ENCODE measurements at regions not wholly inside any gene's neighbourhood (a gene's known extent, or its start where the extent isn't known, plus 50 kb on each side); places are given as distances from the start of the nearest gene placed in this dataset.
"Not testable (repeated sequence)": the region's sequence is repeated elsewhere in the genome, so short reads cannot be mapped to it uniquely, and the experiment has no call there.

DNA sequence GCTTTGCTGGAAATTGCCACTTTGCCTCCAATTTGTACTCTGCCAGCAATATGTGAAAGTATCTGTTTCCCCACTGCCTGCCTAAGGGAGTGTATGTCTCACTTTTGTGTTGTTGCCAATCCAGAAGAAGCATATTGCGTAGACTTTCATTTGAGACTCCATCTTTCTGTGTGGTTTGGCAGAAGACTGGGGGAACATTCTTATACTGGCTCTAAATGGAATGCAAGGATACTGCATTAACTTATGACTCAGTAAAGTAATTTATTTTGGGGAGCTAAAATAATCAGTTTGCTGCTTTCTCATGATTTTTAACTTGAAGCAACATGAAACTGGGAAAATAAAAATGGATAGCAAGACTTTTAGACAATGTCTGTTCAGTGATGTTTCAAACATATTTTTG is 107.7 kb upstream of the TMPRSS2 start:
- DNase-seq: no peak
- H3K36me3 ChIP-seq (ENCODE audit: control insufficient read depth in 1 of 2, insufficient read depth in 2 of 2, low read length in 1 of 2): no peaks in the 10 kb centered on the region
- intact Hi-C loops (cut with DNase I): loop anchor here (1.0 to 10.0 kb wide), 5 partner anchors 25 to 479 kb away; no protein-coding TSS in a partner anchor
- peak overlapping the region; percentile 74 to 100 for H3K27ac ChIP-seq (ENCODE audit: low read depth in 1 of 2, low read length in 2 of 2)
- peaks cover 2 to 7% of the 10 kb centered on the region in 2 donors for H3K4me1 ChIP-seq (ENCODE audit: control insufficient read depth in 1 of 2, insufficient read depth in 2 of 2, low read length in 2 of 2)
- no peaks in the 10 kb centered on the region for H3K9me3 ChIP-seq (ENCODE audit: control insufficient read depth, low read length)
- ATAC-seq (ENCODE audit: low FRiP score): peak; percentile 45
- no peaks in the 10 kb centered on the region for H3K27me3 ChIP-seq (ENCODE audit: control insufficient read depth in 1 of 2, insufficient read depth in 2 of 2, low read length in 1 of 2)
- H3K4me3 ChIP-seq (ENCODE audit: low read length in 2 of 2): no peak overlapping the region
- 0 to 3% methylated on average over 1 of the region's 1 CpG for WGBS, 2 donors

DNA sequence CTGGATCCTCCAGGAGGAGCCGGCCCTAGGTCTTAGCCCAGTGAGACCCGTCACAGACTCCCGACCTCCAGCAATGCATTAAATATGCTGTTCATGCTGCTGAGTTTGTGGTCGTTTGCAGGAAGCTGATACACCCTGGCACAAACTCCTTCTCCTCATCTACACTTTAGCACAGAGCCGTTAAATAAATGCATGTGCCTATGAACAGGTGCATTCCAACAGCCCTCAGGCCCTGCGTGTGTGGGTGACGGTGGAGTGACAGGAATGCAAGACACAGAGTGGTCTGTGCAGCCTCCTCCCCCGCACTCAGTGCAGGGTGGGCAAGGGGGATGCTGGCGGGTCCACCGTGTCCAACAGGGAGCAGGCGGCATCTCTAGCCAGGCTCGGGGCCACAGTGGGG is 106.6 kb upstream of the TMPRSS2 start:
- peaks cover 2 to 7% of the 10 kb centered on the region in 2 donors for H3K4me1 ChIP-seq (ENCODE audit: control insufficient read depth in 1 of 2, insufficient read depth in 2 of 2, low read length in 2 of 2)
- H3K9me3 ChIP-seq (ENCODE audit: control insufficient read depth, low read length): no peaks in the 10 kb centered on the region
- peak overlapping the region in 1 of 2 donors; percentile 91 for H3K27ac ChIP-seq (ENCODE audit: low read depth in 1 of 2, low read length in 2 of 2)
- intact Hi-C loops (cut with DNase I): loop anchor here (5.0 to 10.0 kb wide), 4 partner anchors 113 to 503 kb away; partner anchors contain the start of gene C2CD2 (in 1 of the 2)
- DNase-seq: no peak
- no peak overlapping the region for H3K4me3 ChIP-seq (ENCODE audit: low read length in 2 of 2)
- no peaks in the 10 kb centered on the region for H3K27me3 ChIP-seq (ENCODE audit: control insufficient read depth in 1 of 2, insufficient read depth in 2 of 2, low read length in 1 of 2)
- 82 to 85% methylated on average over 12 of the region's 12 CpGs for WGBS, 2 donors
- no peaks in the 10 kb centered on the region for H3K36me3 ChIP-seq (ENCODE audit: control insufficient read depth in 1 of 2, insufficient read depth in 2 of 2, low read length in 1 of 2)
- no peak for ATAC-seq (ENCODE audit: low FRiP score)

DNA sequence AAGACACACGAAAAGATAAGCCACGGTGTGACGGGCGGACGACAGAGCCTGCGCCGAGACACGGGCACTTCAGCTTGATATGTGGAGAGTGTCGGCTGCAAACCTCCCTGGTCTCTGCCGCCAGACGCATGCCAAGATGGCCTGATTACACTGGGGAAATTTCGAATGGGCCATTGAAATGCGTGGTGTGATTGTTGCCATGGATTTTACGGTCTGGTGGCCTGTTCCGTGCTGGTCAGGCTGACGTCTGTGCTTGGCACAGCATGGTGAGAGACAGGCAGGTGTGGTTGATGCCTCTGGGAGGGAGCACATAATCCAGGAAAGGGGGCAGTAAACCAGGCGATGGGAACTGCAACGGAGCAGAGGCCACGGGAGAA is 105.6 kb upstream of the TMPRSS2 start:
- no peaks in the 10 kb centered on the region for H3K36me3 ChIP-seq (ENCODE audit: control insufficient read depth in 1 of 2, insufficient read depth in 2 of 2, low read length in 1 of 2)
- DNase-seq (no peak), ATAC-seq (ENCODE audit: low FRiP score) (no peak)
- no peaks in the 10 kb centered on the region for H3K27me3 ChIP-seq (ENCODE audit: control insufficient read depth in 1 of 2, insufficient read depth in 2 of 2, low read length in 1 of 2)
- no peaks in the 10 kb centered on the region for H3K9me3 ChIP-seq (ENCODE audit: control insufficient read depth, low read length)
- H3K27ac ChIP-seq (ENCODE audit: low read depth in 1 of 2, low read length in 2 of 2): peak overlapping the region; percentile 51 to 91
- peaks cover 2 to 7% of the 10 kb centered on the region in 2 donors for H3K4me1 ChIP-seq (ENCODE audit: control insufficient read depth in 1 of 2, insufficient read depth in 2 of 2, low read length in 2 of 2)
- 68 to 75% methylated on average over 19 of the region's 19 CpGs for WGBS, 2 donors
- intact Hi-C loops (cut with DNase I): loop anchor here (2.0 to 10.0 kb wide), 8 partner anchors 113 to 504 kb away; partner anchors contain the start of gene C2CD2 (in 1 of the 2)
- no peak overlapping the region for H3K4me3 ChIP-seq (ENCODE audit: low read length in 2 of 2)

DNA sequence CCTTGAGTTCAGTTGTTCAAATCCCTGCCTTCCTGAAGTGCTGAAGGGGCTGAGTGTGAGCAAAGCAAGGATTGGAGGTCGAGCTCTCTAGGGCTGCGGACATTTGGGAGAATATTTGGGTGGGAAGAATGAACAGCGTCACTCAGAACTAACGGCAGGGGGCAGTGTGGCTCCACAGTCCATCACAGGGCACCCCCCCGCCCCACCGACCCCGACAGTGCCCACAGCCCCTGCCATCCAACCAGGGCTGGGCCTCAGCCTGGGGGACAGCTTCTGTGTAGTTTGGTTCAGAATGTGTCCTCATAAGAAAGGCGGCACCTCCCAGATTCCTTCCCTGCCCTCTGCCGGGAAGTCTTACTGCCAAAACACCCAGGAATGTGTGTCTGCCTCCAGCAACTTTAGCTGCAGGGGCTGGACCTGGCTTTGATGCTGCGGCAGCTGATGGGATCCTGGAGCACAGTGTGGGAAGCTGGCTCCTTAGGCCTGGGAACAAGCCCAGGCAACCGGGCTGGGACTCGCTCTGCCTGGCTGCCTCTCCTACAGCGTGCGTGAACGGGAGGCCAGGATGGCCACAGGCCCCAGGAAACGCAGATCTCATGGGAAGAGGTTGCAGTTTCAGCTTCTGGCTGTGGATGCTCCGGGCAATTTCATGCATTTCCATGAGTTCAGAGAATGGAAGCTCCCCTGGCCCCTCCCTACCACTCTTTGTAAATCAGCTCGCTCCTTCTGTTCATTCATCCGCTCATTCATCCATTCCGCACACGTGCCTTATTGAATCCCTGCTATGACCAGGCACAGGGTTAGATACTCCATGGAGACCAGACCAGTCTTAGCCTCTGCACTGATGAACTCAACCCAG is 104.9 kb upstream of the TMPRSS2 start:
- Histone ChIP-seq H3K4me3 (ENCODE audit: low read length in 2 of 2) (no peak overlapping the region), H3K36me3 (ENCODE audit: control insufficient read depth in 1 of 2, insufficient read depth in 2 of 2, low read length in 1 of 2) (no peaks in the 10 kb centered on the region), H3K27ac (ENCODE audit: low read depth in 1 of 2, low read length in 2 of 2) (peak overlapping the region; percentile 71 to 91), H3K9me3 (ENCODE audit: control insufficient read depth, low read length) (no peaks in the 10 kb centered on the region), H3K4me1 (ENCODE audit: control insufficient read depth in 1 of 2, insufficient read depth in 2 of 2, low read length in 2 of 2) (peaks cover 2 to 7% of the 10 kb centered on the region in 2 donors), H3K27me3 (ENCODE audit: control insufficient read depth in 1 of 2, insufficient read depth in 2 of 2, low read length in 1 of 2) (no peaks in the 10 kb centered on the region)
- 12% methylated on average over 20 to 21 of the region's 21 CpGs for WGBS, 2 donors
- intact Hi-C loops (cut with DNase I): loop anchor here (1.0 to 10.0 kb wide), 11 partner anchors 28 to 504 kb away; partner anchors contain the start of gene C2CD2 (in 1 of the 2)
- DNase-seq (peak; percentile 94 to 95), ATAC-seq (ENCODE audit: low FRiP score) (peak; percentile 93)

DNA sequence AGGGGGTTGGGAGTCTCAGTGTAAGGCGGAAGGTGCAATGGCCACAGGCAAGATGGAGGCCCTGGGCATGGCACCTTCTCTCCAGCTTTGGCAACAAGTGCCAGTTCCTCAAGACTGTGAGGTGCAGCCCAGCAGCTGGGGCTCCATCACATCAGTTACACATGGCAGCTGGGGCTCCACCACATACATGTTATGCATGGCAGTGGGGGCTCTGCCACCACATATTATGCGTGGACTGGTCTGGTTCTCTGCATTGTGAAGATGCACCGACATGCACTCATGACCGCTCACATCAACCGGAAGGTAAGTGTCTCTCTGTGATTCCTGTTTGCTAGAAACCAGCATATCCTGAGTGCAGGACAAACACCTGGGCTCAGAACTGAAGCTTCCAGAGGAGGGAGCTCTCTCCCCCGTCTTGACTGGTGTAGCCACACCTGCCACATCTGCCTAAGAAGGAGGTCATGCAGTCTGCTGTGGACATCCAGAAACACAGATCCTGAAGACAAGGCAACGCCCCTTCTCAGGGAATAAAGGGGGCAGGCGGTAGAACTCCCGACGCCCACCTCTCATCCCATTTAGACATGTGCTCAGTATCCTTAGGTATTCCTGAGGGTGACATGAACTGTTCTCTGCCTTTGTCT is 104.1 kb upstream of the TMPRSS2 start:
- Histone ChIP-seq H3K4me1 (ENCODE audit: control insufficient read depth in 1 of 2, insufficient read depth in 2 of 2, low read length in 2 of 2) (peaks cover 2 to 7% of the 10 kb centered on the region in 2 donors), H3K36me3 (ENCODE audit: control insufficient read depth in 1 of 2, insufficient read depth in 2 of 2, low read length in 1 of 2) (no peaks in the 10 kb centered on the region), H3K9me3 (ENCODE audit: control insufficient read depth, low read length) (no peaks in the 10 kb centered on the region), H3K27me3 (ENCODE audit: control insufficient read depth in 1 of 2, insufficient read depth in 2 of 2, low read length in 1 of 2) (no peaks in the 10 kb centered on the region), H3K27ac (ENCODE audit: low read depth in 1 of 2, low read length in 2 of 2) (peak overlapping the region; percentile 71 to 84), H3K4me3 (ENCODE audit: low read length in 2 of 2) (no peak overlapping the region)
- DNase-seq (peak in 1 of 2 donors; percentile 45), ATAC-seq (ENCODE audit: low FRiP score) (no peak)
- intact Hi-C loops (cut with DNase I): loop anchor here (1.0 to 10.0 kb wide), 11 partner anchors 29 to 505 kb away; partner anchors contain the start of gene C2CD2 (in 1 of the 2)
- 44 to 47% methylated on average over 10 of the region's 10 CpGs for WGBS, 2 donors

DNA sequence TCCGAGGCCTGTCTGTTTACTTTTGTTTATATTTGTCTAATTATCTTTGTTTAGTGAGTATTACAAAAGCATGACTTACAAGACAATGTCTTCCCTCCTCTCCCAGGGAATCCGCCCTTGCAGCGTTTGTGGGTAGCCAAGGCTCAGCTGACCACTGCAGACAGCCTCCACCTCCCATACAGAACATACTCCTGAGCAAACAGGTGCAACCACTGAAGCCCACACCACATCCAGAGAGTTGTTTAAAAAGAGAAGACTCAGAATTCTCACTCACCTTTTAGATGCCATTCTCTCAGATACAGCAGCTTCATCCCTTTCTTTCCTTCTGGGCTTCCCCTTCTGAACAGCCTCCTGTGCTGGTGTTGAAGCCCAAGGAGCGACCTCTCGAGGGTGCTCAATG is 103.5 kb upstream of the TMPRSS2 start:
- no peak overlapping the region for H3K4me3 ChIP-seq (ENCODE audit: low read length in 2 of 2)
- intact Hi-C loops (cut with DNase I): loop anchor here (5.0 to 10.0 kb wide), 4 partner anchors 116 to 506 kb away; partner anchors contain the start of gene C2CD2 (in 1 of the 2)
- peaks cover 2 to 7% of the 10 kb centered on the region in 2 donors for H3K4me1 ChIP-seq (ENCODE audit: control insufficient read depth in 1 of 2, insufficient read depth in 2 of 2, low read length in 2 of 2)
- 86% methylated on average over 5 of the region's 5 CpGs for WGBS, 2 donors
- H3K9me3 ChIP-seq (ENCODE audit: control insufficient read depth, low read length): no peaks in the 10 kb centered on the region
- no peaks in the 10 kb centered on the region for H3K27me3 ChIP-seq (ENCODE audit: control insufficient read depth in 1 of 2, insufficient read depth in 2 of 2, low read length in 1 of 2)
- no peaks in the 10 kb centered on the region for H3K36me3 ChIP-seq (ENCODE audit: control insufficient read depth in 1 of 2, insufficient read depth in 2 of 2, low read length in 1 of 2)
- H3K27ac ChIP-seq (ENCODE audit: low read depth in 1 of 2, low read length in 2 of 2): peak overlapping the region in 1 of 2 donors; percentile 84
- no peak for ATAC-seq (ENCODE audit: low FRiP score)
- DNase-seq: peak in 1 of 2 donors; percentile 44

DNA sequence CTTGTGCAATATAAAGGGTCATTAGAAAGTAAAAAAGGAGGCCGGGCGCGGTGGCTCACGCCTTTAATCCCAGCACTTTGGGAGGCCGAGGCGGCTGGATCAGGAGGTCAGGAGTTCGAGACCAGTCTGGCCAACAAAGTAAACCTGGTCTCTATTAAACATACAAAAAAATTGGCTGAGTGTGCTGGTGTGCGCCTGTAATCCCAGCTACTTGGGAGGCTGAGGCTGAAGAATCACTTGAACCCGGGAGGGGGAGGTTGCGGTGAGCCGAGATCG is 102.8 kb upstream of the TMPRSS2 start:
- intact Hi-C loops (cut with DNase I): loop anchor here (5.0 to 10.0 kb wide), 4 partner anchors 117 to 507 kb away; partner anchors contain the start of gene C2CD2 (in 1 of the 2)
- DNase-seq: peak in 1 of 2 donors; percentile 66
- H3K36me3 ChIP-seq (ENCODE audit: control insufficient read depth in 1 of 2, insufficient read depth in 2 of 2, low read length in 1 of 2); H3K4me1 ChIP-seq (ENCODE audit: control insufficient read depth in 1 of 2, insufficient read depth in 2 of 2, low read length in 2 of 2); H3K27ac ChIP-seq (ENCODE audit: low read depth in 1 of 2, low read length in 2 of 2); ATAC-seq (ENCODE audit: low FRiP score); H3K9me3 ChIP-seq (ENCODE audit: control insufficient read depth, low read length); H3K4me3 ChIP-seq (ENCODE audit: low read length in 2 of 2); H3K27me3 ChIP-seq (ENCODE audit: control insufficient read depth in 1 of 2, insufficient read depth in 2 of 2, low read length in 1 of 2): not testable (repeated sequence)
- WGBS, 2 donors: 93% methylated on average over 12 of the region's 12 CpGs

DNA sequence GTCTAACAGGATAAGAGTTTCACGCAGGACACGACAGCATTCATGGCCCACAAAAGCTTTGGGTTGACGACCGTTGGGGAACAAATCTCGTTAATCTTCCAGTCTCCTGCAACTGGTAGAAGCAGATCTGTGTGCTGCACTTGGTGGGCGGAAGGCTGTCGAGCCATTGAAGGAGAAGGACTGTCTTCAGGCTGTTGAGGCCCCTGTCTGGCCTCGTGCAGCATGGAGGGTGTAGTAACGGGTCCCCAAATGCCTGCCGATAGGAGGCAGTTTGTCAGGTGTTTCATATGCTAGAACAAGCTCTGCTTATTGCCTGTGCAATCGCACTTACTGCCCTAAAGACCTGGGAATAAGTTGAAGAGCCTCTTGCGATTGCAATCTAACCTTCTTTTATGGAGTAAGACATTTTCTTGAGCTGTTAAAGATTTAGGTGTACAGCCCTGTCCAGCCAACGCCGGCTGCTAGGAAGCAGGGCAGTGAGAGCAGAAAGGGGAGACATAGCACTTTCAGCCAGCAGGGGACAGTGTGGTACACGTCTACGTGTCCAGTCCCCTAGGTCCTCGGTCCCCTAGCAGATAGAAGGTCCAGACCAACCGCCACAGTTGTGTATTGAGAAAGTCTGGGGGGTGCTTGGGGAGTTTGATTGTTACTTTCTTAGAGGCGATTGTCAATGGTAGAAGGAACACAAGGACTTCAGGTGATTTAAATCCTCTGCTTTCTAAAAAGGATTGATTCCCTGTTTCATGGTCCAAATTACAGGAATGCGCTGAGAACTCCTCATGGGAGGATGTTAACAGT is 102.3 kb upstream of the TMPRSS2 start:
- ATAC-seq (ENCODE audit: low FRiP score) (no peak), DNase-seq (peak; percentile 80 to 87)
- Histone ChIP-seq H3K4me3 (ENCODE audit: low read length in 2 of 2) (no peak overlapping the region), H3K36me3 (ENCODE audit: control insufficient read depth in 1 of 2, insufficient read depth in 2 of 2, low read length in 1 of 2) (no peaks in the 10 kb centered on the region), H3K27ac (ENCODE audit: low read depth in 1 of 2, low read length in 2 of 2) (no peak overlapping the region), H3K9me3 (ENCODE audit: control insufficient read depth, low read length) (no peaks in the 10 kb centered on the region), H3K27me3 (ENCODE audit: control insufficient read depth in 1 of 2, insufficient read depth in 2 of 2, low read length in 1 of 2) (no peaks in the 10 kb centered on the region), H3K4me1 (ENCODE audit: control insufficient read depth in 1 of 2, insufficient read depth in 2 of 2, low read length in 2 of 2) (peaks cover 2 to 7% of the 10 kb centered on the region in 2 donors)
- WGBS, 2 donors: 71 to 72% methylated on average over 20 of the region's 20 CpGs
- intact Hi-C loops (cut with DNase I): loop anchor here (5.0 to 10.0 kb wide), 4 partner anchors 117 to 507 kb away; partner anchors contain the start of gene C2CD2 (in 1 of the 2)
